Loucy (cell line): ENCODE measurements at regions not wholly inside any gene's neighbourhood (a gene's known extent, or its start where the extent isn't known, plus 50 kb on each side); places are given as distances from the start of the nearest gene placed in this dataset.

ENCODE experiments used
- CTCF ChIP-seq: fragments of 200-600 bp; sonication (generic); conservative IDR thresholded peaks from 2 replicates; pipeline ENCODE4 v1.5.1; 2014; ENCODE audit warnings: mild to moderate bottlenecking, antibody characterized with exemption, low read length
- EZH2phosphoT487 ChIP-seq: fragments of 200-600 bp; IDR thresholded peaks from 2 replicates; pipeline ENCODE4 v1.6.1; 2018; ENCODE audit warnings: antibody characterized with exemption, mild to moderate bottlenecking, moderate library complexity, borderline replicate concordance

- TF ChIP-seq CTCF, result no peak
- TF ChIP-seq EZH2phosphoT487, result no peak
Measured at GRCh38 chr6:139708337-139709199, 334.1 kb upstream of the CITED2 start.
